ENCODE measurements at regions not wholly inside any gene's neighbourhood (a gene's known extent, or its start where the extent isn't known, plus 50 kb on each side); places are given as distances from the start of the nearest gene placed in this dataset.

DNA sequence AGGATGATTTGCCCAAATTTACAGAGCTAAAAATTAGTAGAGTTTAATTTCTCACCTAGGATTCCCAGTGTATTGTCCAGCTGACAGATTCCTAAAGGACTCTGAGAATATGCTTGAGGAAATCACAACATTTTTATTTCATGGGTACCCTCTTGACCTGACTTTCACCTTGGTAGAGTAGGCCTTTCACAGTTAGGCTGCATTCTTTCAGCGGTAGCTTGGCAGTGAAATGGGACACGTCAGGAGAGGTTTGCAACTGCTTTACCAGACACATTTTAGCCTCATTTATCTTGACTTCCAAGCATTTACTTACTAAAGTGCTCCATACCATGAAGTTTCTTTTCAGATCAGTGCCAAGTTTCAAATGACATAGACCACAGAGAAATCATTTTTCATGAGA, 937.9 kb upstream of the LRRTM1 start:
- no peak for TF ChIP-seq GATA3 (IDR thresholded peaks at IDR 0.05; ENCODE audit: low read depth, low read length)
- no peak for TF ChIP-seq GATA2 (IDR thresholded peaks at IDR 0.05; ENCODE audit: low read depth, low read length)

Measured in SH-SY5Y (cell line).